GM12878 (cell line): ENCODE measurements at regions not wholly inside any gene's neighbourhood (a gene's known extent, or its start where the extent isn't known, plus 50 kb on each side); places are given as distances from the start of the nearest gene placed in this dataset.

Experiments
- ATAC-seq: fragments of 200-7000 bp; cut with Tn5 transposase; 3 replicates; pipeline ENCODE4 v1.9.1; 2020; ENCODE audit warnings: mild to moderate bottlenecking, moderate library complexity
- BruUV-seq: library from RNA; stranded (reverse); fragments of 400-500 nt; replicated peaks from 2 replicates; lab custom pipeline; 2021; lab: Mats Ljungman, UMichigan
- CTCF ChIA-PET: fragments of 300-600 bp; sonication (Branson Sonifier 250); formaldehyde crosslinking; extraction: SDS; loops from one replicate; lab custom pipeline; 2021; ENCODE audit warnings: inconsistent platforms; lab: Yijun Ruan, JAX
- POLR2A ChIA-PET: fragments of 350-600 bp; formaldehyde crosslinking; extraction: SDS; loops from one replicate; lab custom pipeline; 2021; ENCODE audit warnings: inconsistent platforms; lab: Charles Lee
- RAD21 ChIA-PET: fragments of 300-600 bp; sonication (Branson Sonifier 250); formaldehyde crosslinking; loops from one replicate; lab custom pipeline; 2023; ENCODE audit warnings: antibody characterized with exemption; ENCODE audit not compliant: unreplicated experiment; lab: Charles Lee
- SMC1A ChIA-PET: fragments of 300-600 bp; sonication (Branson Sonifier 250); formaldehyde crosslinking; loops from one replicate; lab custom pipeline; 2023; ENCODE audit not compliant: unreplicated experiment, uncharacterized antibody; lab: Charles Lee
- DNase-seq: peaks from one replicate; pipeline ENCODE4 v3.0.0-alpha.2; 2011; ENCODE audit warnings: low read depth, low spot score
- FAIRE-seq: peaks from 3 replicates; lab custom pipeline; 2011; peaks lifted over from hg19 to GRCh38; lab: Jason Lieb, UNC
- H2AFZ ChIP-seq: 2 replicates; pipeline ENCODE4 v1.6.0; 2011; ENCODE audit warnings: low read depth, low read length, control low read depth; ENCODE audit not compliant: control insufficient read depth
- H3K27ac ChIP-seq: 2 replicates; pipeline ENCODE4 v1.5.1; 2011; ENCODE audit warnings: control low read depth; ENCODE audit not compliant: control insufficient read depth, insufficient read depth
- H3K27me3 ChIP-seq, 2 experiments: replicated peaks in 1 of 2; 2 replicates each; pipeline versions ENCODE4 v1.6.0 to v1.6.1; 2011; ENCODE audit warnings: low read length in 1 of 2; ENCODE audit not compliant: control insufficient read depth in 2 of 2, insufficient read depth in 2 of 2
- H3K36me3 ChIP-seq, 2 experiments: 2 replicates each; pipeline ENCODE4 v1.5.1; 2011; ENCODE audit warnings: low read length in 1 of 2; ENCODE audit not compliant: control insufficient read depth in 2 of 2, insufficient read depth in 2 of 2
- H3K4me1 ChIP-seq: 2 replicates; pipeline ENCODE4 v1.6.1; 2011; ENCODE audit warnings: mild to moderate bottlenecking, low read length, moderate library complexity, mixed read lengths; ENCODE audit not compliant: control insufficient read depth, insufficient read depth
- H3K4me2 ChIP-seq: 2 replicates; pipeline ENCODE4 v1.6.0; 2011; ENCODE audit warnings: control low read depth; ENCODE audit not compliant: control insufficient read depth, insufficient read depth
- H3K4me3 ChIP-seq: fragments of 200-600 bp; sonication (generic); 2 replicates; pipeline ENCODE4 v1.5.1; 2016
- H3K79me2 ChIP-seq: 2 replicates; pipeline ENCODE4 v1.6.0; 2011; ENCODE audit warnings: low read length; ENCODE audit not compliant: control insufficient read depth, insufficient read depth
- H3K9ac ChIP-seq: 2 replicates; pipeline ENCODE4 v1.8.0; 2011; ENCODE audit warnings: low read length, control low read depth, mixed read lengths; ENCODE audit not compliant: control insufficient read depth, insufficient read depth
- H3K9me3 ChIP-seq: replicated peaks from 3 replicates; pipeline ENCODE4 v1.5.1; 2011; ENCODE audit warnings: mild to moderate bottlenecking, low read length; ENCODE audit not compliant: control insufficient read depth, insufficient read depth
- H4K20me1 ChIP-seq: 2 replicates; pipeline ENCODE4 v1.6.0; 2011; ENCODE audit not compliant: control insufficient read depth, insufficient read depth
- ASH2L ChIP-seq: fragments of 300-600, 200-600 bp; sonication (generic); IDR thresholded peaks from 2 replicates; pipeline ENCODE4 v1.6.1; 2017; ENCODE audit warnings: low read depth, mild to moderate bottlenecking, borderline replicate concordance
- BACH1 ChIP-seq: fragments of 450-650 bp; IDR thresholded peaks from 2 replicates; pipeline ENCODE4 v1.6.1; 2017; ENCODE audit warnings: mild to moderate bottlenecking, borderline replicate concordance
- CHD4 ChIP-seq: fragments of 200-600 bp; sonication (generic); IDR thresholded peaks from 2 replicates; pipeline ENCODE4 v1.6.1; 2016; ENCODE audit warnings: mild to moderate bottlenecking
- DPF2 ChIP-seq: fragments of 450-650 bp; IDR thresholded peaks from 2 replicates; pipeline ENCODE4 v1.6.1; 2017; ENCODE audit warnings: mild to moderate bottlenecking
- HDAC2 ChIP-seq: fragments of 200-600 bp; sonication (generic); IDR thresholded peaks from 2 replicates; pipeline ENCODE4 v1.6.1; 2017
- IKZF1 ChIP-seq: fragments of 450-650 bp; conservative IDR thresholded peaks from 2 replicates; pipeline ENCODE4 v1.6.1; 2017; ENCODE audit warnings: antibody characterized with exemption, mild to moderate bottlenecking
- KLF5 ChIP-seq: fragments of 450-650 bp; IDR thresholded peaks from 2 replicates; pipeline ENCODE4 v1.6.1; 2014; ENCODE audit warnings: mild to moderate bottlenecking; ENCODE audit not compliant: partially characterized antibody
- MYB ChIP-seq: fragments of 150-350 bp; IDR thresholded peaks from 2 replicates; pipeline ENCODE4 v1.6.1; 2014; ENCODE audit warnings: mild to moderate bottlenecking, low read depth, low read length, borderline replicate concordance
- PAX8 ChIP-seq: fragments of 450-650 bp; IDR thresholded peaks from 2 replicates; pipeline ENCODE4 v1.6.1; 2017; ENCODE audit warnings: mild to moderate bottlenecking, moderate library complexity
- RELA ChIP-seq: fragments of 450-650 bp; IDR thresholded peaks from 2 replicates; pipeline ENCODE4 v1.8.0; 2014; ENCODE audit warnings: borderline replicate concordance; ENCODE audit not compliant: partially characterized antibody
- RFX5 ChIP-seq: IDR thresholded peaks from 2 replicates; pipeline ENCODE4 v1.6.1; 2011; ENCODE audit warnings: low read depth, low read length, improper control_type of control experiment
- SMAD1 ChIP-seq: fragments of 450-650 bp; IDR thresholded peaks from 2 replicates; pipeline ENCODE4 v1.6.1; 2018; ENCODE audit warnings: mild to moderate bottlenecking, low read depth; ENCODE audit not compliant: partially characterized antibody
- SREBF1 ChIP-seq: IDR thresholded peaks from 2 replicates; pipeline ENCODE4 v1.6.1; 2012; ENCODE audit warnings: mild to moderate bottlenecking, low read length
- TCF7 ChIP-seq: IDR thresholded peaks from 2 replicates; pipeline ENCODE4 v1.6.1; 2014; ENCODE audit warnings: antibody characterized with exemption, borderline replicate concordance
- WGBS: methylation state at CpG from one replicate; pipeline ENCODE4 v1.1.6; 2016; ENCODE audit warnings: low lambda C conversion rate; ENCODE audit not compliant: insufficient replicate concordance, insufficient coverage; ENCODE audit errors: missing lambda C conversion rate; 5-methylcytosine and 5-hydroxymethylcytosine counted together
- in situ Hi-C: fragments of 300-500 bp; cut with MboI; formaldehyde crosslinking; loops from 9 replicates; pipeline ENCODE4 v1.14.3; 2018; ENCODE audit warnings: mixed read lengths
- intact Hi-C: fragments of 100-400 bp; cut with micrococcal nuclease; formaldehyde crosslinking; loops from one replicate; pipeline ENCODE4 v1.14.2; 2022; ENCODE audit not compliant: unreplicated experiment
- TF ChIP-seq, protein P1 (sequence below): fragments of 450-650 bp; IDR thresholded peaks from 2 replicates; pipeline ENCODE4 v1.6.1; 2016; ENCODE audit warnings: mild to moderate bottlenecking
- TF ChIP-seq, protein P2 (sequence below): fragments of 450-650 bp; IDR thresholded peaks from 2 replicates; pipeline ENCODE4 v1.6.1; 2016; ENCODE audit warnings: mild to moderate bottlenecking, moderate library complexity, borderline replicate concordance

GRCh38 chr5:4963265-4963664, 176.9 kb upstream of the ADAMTS16 start:
- DNase-seq = no peak
- BruUV-seq = no TSS peak
- Histone ChIP-seq H3K9me3 (no peaks in the 10 kb centered on the region), H3K27me3 (no peaks in the 10 kb centered on the region), H3K4me1 (no peaks in the 10 kb centered on the region), H3K4me3 (no peak overlapping the region), H3K27ac (no peak overlapping the region), H3K79me2 (no peaks in the 10 kb centered on the region), H3K36me3 (no peaks in the 10 kb centered on the region), H3K4me2 (no peak overlapping the region), H3K9ac (no peak overlapping the region), H2AFZ (no peak overlapping the region), H4K20me1 (no peaks in the 10 kb centered on the region)
- intact Hi-C loops (no loop called here), in situ Hi-C loops (no loop called here)
- ATAC-seq = no peak
- ChIA-PET RAD21 (no interaction called here), SMC1A (no interaction called here), CTCF (no interaction called here), POLR2A (no interaction called here)
- TF ChIP-seq, protein P1, sequence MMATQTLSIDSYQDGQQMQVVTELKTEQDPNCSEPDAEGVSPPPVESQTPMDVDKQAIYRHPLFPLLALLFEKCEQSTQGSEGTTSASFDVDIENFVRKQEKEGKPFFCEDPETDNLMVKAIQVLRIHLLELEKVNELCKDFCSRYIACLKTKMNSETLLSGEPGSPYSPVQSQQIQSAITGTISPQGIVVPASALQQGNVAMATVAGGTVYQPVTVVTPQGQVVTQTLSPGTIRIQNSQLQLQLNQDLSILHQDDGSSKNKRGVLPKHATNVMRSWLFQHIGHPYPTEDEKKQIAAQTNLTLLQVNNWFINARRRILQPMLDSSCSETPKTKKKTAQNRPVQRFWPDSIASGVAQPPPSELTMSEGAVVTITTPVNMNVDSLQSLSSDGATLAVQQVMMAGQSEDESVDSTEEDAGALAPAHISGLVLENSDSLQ = no peak
- TF ChIP-seq, protein P2, sequence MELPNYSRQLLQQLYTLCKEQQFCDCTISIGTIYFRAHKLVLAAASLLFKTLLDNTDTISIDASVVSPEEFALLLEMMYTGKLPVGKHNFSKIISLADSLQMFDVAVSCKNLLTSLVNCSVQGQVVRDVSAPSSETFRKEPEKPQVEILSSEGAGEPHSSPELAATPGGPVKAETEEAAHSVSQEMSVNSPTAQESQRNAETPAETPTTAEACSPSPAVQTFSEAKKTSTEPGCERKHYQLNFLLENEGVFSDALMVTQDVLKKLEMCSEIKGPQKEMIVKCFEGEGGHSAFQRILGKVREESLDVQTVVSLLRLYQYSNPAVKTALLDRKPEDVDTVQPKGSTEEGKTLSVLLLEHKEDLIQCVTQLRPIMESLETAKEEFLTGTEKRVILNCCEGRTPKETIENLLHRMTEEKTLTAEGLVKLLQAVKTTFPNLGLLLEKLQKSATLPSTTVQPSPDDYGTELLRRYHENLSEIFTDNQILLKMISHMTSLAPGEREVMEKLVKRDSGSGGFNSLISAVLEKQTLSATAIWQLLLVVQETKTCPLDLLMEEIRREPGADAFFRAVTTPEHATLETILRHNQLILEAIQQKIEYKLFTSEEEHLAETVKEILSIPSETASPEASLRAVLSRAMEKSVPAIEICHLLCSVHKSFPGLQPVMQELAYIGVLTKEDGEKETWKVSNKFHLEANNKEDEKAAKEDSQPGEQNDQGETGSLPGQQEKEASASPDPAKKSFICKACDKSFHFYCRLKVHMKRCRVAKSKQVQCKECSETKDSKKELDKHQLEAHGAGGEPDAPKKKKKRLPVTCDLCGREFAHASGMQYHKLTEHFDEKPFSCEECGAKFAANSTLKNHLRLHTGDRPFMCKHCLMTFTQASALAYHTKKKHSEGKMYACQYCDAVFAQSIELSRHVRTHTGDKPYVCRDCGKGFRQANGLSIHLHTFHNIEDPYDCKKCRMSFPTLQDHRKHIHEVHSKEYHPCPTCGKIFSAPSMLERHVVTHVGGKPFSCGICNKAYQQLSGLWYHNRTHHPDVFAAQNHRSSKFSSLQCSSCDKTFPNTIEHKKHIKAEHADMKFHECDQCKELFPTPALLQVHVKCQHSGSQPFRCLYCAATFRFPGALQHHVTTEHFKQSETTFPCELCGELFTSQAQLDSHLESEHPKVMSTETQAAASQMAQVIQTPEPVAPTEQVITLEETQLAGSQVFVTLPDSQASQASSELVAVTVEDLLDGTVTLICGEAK = no peak
- TF ChIP-seq RFX5 (no peak), PAX8 (no peak), RELA (no peak), IKZF1 (no peak), CHD4 (no peak), DPF2 (no peak), ASH2L (no peak), SREBF1 (no peak), HDAC2 (no peak), BACH1 (no peak), KLF5 (no peak), MYB (no peak), TCF7 (no peak), SMAD1 (no peak)
- WGBS = 78% methylated on average over 1 of the region's 1 CpG
- FAIRE-seq = no peak
